HG03521 (cell line): ENCODE measurements at regions not wholly inside any gene's neighbourhood (a gene's known extent, or its start where the extent isn't known, plus 50 kb on each side); places are given as distances from the start of the nearest gene placed in this dataset.
"Not testable (repeated sequence)": the region's sequence is repeated elsewhere in the genome, so short reads cannot be mapped to it uniquely, and the experiment has no call there.

Source experiments
- ATAC-seq: cut with Tn5 transposase; IDR thresholded peaks from one replicate; pipeline ENCODE4 v1.9.1; 2021; ENCODE audit warnings: mild to moderate bottlenecking, moderate library complexity; ENCODE audit not compliant: unreplicated experiment

DNA sequence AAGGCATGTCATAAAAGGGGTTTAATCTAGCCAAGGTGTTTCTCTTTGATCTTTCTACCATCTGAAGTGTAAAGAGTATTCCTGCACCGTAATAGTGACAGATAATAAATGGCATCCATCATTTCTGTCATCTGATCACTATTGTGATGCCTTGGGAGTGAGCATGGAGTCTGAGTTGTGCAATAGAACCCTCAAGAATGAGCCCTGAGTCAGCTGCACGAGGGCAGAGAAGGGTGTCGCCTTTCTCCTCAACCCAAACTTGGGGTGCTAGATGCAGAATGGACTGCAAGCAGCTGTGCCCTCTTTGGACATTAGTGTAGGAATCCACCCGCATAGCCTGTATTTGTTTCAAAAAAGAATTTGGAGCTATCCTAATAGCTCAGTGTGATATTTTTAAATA lies 115.2 kb downstream of the ZNF37A start:
- no peak for ATAC-seq

DNA sequence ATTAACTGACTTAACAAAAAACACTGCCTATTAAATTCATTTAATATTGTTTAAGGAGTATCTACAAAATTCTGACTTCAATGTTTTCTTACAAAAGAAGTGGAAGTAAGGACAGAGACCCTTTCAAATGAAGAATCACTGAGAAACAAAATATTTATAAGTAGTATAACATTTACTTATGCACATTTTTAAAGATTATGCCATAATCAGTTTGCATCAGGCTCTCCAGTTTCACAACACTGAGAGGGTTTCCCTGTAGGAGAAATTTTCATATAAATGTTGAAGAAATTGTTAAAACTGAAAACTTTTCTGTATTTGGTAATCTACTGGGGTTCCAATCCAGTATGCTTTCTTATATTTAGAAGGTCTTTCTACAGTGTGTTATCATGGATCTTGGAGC lies 115.6 kb downstream of the ZNF37A start:
- ATAC-seq = not testable (repeated sequence)

DNA sequence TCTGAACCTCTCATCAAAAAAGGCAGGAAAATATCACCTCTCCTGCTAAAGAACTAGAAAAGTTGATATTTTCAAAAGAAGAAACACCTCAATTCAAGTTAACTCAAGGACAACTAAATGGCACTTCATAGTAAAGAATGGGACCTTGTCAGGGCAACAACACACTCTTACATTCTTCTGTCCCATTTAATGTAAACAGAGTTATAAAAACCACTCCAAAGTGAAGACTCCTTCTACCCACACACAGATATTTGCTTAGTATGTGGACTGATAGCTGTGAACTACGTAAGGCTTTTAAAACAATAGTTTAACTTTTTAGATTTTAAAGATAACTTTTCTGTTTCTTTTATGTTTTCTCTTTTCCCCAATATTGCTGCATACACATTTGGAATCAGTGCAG lies 118.3 kb downstream of the ZNF37A start:
- no peak for ATAC-seq

- no peak for ATAC-seq
Observed at GRCh38 chr10:38226385-38226784, 132.2 kb downstream of the ZNF37A start.

GRCh38 chr10:38228394-38228793 lies 134.3 kb downstream of the ZNF37A start:
- no peak for ATAC-seq

- not testable (repeated sequence) for ATAC-seq
Observed at GRCh38 chr10:38238479-38238878, 144.3 kb downstream of the ZNF37A start.

DNA sequence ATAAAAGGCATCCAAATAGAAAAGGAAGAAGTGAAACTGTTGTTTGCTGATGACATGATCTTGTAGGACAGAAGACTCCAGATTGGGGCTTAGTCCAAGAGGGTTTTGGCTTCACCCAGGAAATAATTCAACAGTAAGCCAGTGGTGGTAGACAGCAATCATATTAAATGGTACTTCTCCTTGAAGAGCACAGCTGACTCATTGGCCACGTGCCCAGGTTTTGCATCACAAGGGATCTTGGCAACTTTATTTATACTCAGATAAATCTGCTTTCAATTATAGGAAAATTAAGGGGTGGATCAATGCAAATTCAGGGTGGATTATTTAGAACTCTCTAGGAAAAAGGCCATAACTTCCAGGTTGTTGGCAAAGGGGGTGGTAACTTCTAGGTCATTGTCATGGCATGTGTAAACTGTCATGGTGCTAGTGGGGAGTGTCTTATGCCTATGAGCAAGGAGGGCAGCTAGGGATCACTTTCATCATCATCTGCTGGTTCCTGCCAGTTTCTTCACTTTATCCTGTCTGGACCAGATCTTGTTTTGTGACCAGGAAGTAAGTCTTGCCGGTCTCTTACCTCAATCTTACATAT lies 148.0 kb downstream of the ZNF37A start:
- not testable (repeated sequence) for ATAC-seq

- ATAC-seq = not testable (repeated sequence)
Observed at GRCh38 chr10:38248113-38248512, 154.0 kb downstream of the ZNF37A start.

- not testable (repeated sequence) for ATAC-seq
Observed at GRCh38 chr10:38252551-38252950, 158.4 kb downstream of the ZNF37A start.

DNA sequence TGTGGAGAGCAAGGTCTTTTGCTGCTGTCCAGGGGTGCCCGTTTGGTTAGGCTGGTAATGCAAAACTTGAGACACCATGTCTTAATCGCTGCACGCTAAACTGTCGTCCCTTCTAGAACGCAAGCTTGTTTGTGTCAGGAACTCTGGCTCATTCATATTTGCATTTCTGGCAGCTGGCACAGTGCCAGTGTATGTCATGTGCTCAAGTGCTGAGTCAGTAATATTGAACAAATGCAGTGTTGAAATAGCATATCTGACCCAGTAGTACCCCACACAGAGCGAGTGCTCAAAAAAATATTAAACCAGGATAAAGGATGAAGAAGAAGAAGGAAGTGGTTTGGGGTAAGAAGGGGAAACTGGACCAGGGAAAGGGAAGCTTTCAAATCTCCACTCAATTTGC lies 173.4 kb downstream of the ZNF37A start:
- not testable (repeated sequence) for ATAC-seq

DNA sequence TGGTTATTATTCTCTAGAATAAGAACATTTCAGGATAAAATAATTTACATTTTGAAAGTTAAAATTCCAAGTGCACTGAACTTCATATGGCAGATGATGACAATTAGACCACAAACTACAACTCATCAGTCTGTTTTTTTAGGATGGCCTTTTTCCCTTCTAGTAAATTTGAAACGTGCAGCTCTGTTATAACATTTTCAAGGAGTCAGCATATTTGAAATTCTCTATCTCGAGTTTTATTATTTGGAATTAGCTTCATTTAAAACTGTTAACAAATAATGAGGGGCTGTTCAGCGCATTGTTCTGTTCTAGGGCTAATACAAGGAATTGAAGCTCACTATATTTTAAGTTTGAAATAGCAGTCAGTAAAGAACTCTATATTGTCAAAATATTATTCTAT lies 176.9 kb downstream of the ZNF37A start:
- ATAC-seq = not testable (repeated sequence)

GRCh38 chr10:38274879-38275278 lies 180.7 kb downstream of the ZNF37A start:
- not testable (repeated sequence) for ATAC-seq

- not testable (repeated sequence) for ATAC-seq
Observed at GRCh38 chr10:38292560-38292959, 198.4 kb downstream of the ZNF37A start.

- not testable (repeated sequence) for ATAC-seq
Observed at GRCh38 chr10:38310111-38310510, 216.0 kb downstream of the ZNF37A start.

GRCh38 chr10:38315090-38315805 lies 221.1 kb downstream of the ZNF37A start:
- ATAC-seq = not testable (repeated sequence)

GRCh38 chr10:38321393-38321792 lies 227.3 kb downstream of the ZNF37A start:
- not testable (repeated sequence) for ATAC-seq

DNA sequence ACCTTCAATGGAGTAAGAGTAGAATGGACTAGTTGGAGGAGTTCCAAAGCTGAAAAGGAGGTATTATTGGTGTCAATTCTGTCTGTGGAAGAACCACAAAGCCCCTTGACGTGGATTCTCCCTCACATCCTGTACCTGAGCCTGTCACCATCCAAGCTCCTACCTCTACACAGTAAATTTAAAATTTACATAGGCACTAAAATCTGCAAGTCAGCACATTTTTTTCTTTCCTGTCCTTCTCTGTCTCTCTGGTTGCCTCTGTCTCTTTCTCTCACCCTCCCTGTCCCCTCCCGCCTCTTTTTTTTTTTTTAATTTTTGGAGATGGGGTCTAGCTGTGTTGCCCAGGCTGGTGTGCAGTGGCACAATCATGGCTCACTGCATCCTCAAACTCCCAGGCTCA lies 236.2 kb downstream of the ZNF37A start:
- ATAC-seq = not testable (repeated sequence)

GRCh38 chr10:38331106-38331505 lies 237.0 kb downstream of the ZNF37A start:
- not testable (repeated sequence) for ATAC-seq

DNA sequence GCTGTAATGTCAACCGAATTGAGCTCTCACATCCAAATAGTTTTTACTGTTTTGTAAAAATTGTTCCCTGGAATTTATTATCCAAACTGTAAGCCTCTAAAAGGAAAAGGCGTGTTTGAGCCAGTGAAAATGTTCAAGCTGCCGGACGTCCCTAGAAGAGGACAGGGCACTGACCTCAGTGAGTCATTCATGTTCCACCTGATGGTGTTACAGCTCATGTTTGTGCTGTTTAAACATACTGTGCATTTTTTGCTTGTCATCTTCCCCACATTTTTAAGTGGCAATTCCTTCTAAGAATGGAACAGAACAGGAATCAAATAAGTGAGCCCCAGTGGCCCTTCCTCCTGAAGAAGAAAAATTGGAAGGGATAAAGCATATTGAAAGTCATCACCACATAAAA lies 239.6 kb downstream of the ZNF37A start:
- ATAC-seq = not testable (repeated sequence)

DNA sequence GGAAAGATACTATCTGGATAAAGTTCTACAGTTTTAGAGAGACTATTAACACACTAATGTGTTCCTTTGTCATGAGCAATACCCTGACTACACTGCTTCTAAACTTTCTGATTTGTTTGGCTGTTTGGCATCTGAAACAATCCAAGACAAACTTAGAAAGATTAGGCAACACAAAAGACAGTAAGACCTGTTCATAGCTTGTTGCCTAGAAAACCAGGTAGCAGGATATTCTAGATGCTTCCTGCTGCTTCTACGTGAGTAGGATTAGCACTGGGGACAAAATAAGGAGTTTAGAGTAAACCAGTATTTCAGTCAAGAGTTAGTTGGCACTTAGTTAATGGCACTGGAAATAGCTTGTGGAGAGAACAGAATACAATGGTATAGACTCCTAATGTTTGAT lies 256.5 kb downstream of the ZNF37A start:
- ATAC-seq = not testable (repeated sequence)

GRCh38 chr10:38354410-38354809 lies 260.3 kb downstream of the ZNF37A start:
- not testable (repeated sequence) for ATAC-seq

- ATAC-seq = peak; percentile 100
Observed at GRCh38 chr10:38355911-38356526, 261.9 kb downstream of the ZNF37A start.
